SIG-M5 treated with dmso at 0.1 percent for 504 hours (cell line): ENCODE measurements at regions not wholly inside any gene's neighbourhood (a gene's known extent, or its start where the extent isn't known, plus 50 kb on each side); places are given as distances from the start of the nearest gene placed in this dataset.

Experiments used
- DNase-seq: peaks from one replicate; lab custom pipeline; 2025; ENCODE audit not compliant: unreplicated experiment; lab: John Stamatoyannopoulos, UW

- DNase-seq, result no peak
Measured at GRCh38 chr10:78184851-78185692, 151.4 kb downstream of the RPS24 start.

- no peak for DNase-seq
Measured at GRCh38 chr10:78185693-78186055, 152.0 kb downstream of the RPS24 start.

- no peak for DNase-seq
Measured at GRCh38 chr10:78186572-78186971, 152.9 kb downstream of the RPS24 start.

GRCh38 chr10:78187371-78187770, 153.7 kb downstream of the RPS24 start:
- DNase-seq, result no peak

GRCh38 chr10:78188446-78188845, 154.8 kb downstream of the RPS24 start:
- DNase-seq, result no peak

GRCh38 chr10:78190051-78190825, 156.6 kb downstream of the RPS24 start:
- no peak for DNase-seq

- DNase-seq, result no peak
Measured at GRCh38 chr10:78191301-78191700, 157.6 kb downstream of the RPS24 start.

GRCh38 chr10:78193189-78193588, 159.5 kb downstream of the RPS24 start:
- no peak for DNase-seq

- DNase-seq, result no peak
Measured at GRCh38 chr10:78194050-78194449, 160.4 kb downstream of the RPS24 start.

- no peak for DNase-seq
Measured at GRCh38 chr10:78194539-78195402, 161.1 kb downstream of the RPS24 start.

GRCh38 chr10:78196396-78196795, 162.7 kb downstream of the RPS24 start:
- no peak for DNase-seq

GRCh38 chr10:78196964-78197363, 163.3 kb downstream of the RPS24 start:
- DNase-seq, result no peak

- DNase-seq, result no peak
Measured at GRCh38 chr10:78197628-78198272, 164.1 kb downstream of the RPS24 start.

- DNase-seq, result no peak
Measured at GRCh38 chr10:78199005-78199725, 165.5 kb downstream of the RPS24 start.

GRCh38 chr10:78199759-78200158, 166.1 kb downstream of the RPS24 start:
- DNase-seq, result no peak

- no peak for DNase-seq
Measured at GRCh38 chr10:78200686-78201085, 167.0 kb downstream of the RPS24 start.

- no peak for DNase-seq
Measured at GRCh38 chr10:78202386-78202785, 168.7 kb downstream of the RPS24 start.

GRCh38 chr10:78203915-78204818, 170.5 kb downstream of the RPS24 start:
- DNase-seq, result no peak

- no peak for DNase-seq
Measured at GRCh38 chr10:78205457-78206016, 171.9 kb downstream of the RPS24 start.
